Occipital lobe (tissue), 1 donor: ENCODE measurements at regions not wholly inside any gene's neighbourhood (a gene's known extent, or its start where the extent isn't known, plus 50 kb on each side); places are given as distances from the start of the nearest gene placed in this dataset.

Source experiments
- DNase-seq: peaks from one replicate; lab custom pipeline; 2025; lab: John Stamatoyannopoulos, UW

DNA sequence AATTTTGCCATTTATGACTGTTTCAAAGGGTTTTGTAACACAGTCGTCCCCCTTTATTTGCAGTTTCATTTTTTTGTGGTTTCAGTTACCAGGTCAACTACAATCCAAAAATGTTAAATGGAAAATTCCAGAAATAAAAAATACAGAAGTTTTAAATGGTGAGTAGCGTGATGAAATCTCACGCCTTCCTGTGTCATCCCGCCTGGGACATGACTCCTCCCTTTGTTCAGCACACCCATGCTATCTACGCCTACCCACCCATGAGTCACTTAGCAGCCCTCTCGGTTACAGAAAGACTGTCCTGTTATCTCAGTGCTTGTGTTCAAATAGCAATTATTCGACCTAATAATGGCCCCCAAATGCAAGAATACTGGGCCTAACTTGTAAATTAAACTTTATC lies 765.3 kb upstream of the ADAMTS16 start:
- no peak for DNase-seq

DNA sequence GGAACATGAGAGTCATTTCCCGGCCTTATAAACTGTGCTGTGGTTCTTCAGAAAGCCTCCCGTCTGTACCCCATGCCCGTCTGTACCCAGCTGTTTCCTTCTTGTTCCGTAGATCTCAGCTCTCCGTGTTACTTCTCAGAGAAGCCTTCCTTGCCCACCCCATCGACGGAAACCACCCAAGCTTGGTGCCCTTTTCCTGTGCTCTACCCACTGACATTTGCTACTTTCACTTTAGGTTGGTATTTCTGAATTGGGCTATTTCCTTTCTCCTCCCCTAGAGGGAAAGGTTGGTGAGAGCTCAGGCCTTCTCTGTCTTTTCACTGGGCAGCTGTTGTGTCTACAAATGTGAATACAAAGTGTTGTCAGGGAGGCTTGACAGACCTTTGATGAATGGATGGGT lies 764.5 kb upstream of the ADAMTS16 start:
- no peak for DNase-seq

DNA sequence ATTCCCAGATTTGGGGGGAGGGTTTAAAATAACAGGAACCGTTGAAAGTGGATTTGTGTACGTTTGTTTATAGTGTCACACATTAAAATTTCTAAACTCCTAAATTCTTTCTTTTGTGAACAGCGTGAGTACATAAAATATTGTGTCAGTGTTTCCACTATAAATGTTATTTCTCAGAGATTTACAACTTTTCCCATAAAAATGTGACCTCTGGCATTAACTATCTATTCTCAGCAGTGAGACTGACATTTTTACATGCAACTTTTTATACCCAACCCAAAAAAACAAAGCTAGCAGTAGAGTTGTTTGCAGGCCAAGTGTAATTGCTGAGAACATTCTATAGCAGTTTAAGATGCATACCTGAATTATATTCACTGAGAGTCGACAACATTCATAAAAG lies 757.0 kb upstream of the ADAMTS16 start:
- DNase-seq: no peak

DNA sequence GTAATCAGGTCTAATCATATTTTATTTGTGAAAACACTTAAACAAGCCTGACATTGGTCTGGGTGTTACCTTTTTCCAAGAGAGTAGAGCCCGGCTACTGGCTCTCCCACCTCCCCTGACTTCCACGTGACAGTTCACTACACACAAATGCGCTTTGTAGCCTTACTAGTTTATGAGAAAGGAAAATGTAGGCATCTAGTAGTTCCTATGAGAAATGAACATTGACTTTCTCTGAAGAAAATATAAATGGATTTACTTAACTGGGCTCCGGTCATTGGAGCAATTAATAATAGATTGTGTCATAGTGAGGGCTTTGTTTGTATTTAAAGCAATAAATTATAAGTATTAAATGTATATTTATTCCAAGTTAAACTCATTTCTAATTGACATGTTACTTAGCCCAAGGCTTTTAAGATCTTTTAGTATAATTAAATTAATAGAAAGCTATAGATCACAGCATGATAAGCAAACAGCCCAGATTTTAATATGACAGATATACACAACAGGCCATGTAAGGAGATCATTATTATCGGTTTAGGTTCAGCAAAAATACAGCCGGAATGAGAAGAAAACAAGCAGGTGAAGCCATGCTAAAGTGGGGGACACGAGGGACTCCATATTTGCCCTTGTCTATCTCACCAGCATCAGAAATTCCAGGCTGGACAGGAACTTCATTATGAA lies 756.5 kb upstream of the ADAMTS16 start:
- no peak for DNase-seq

DNA sequence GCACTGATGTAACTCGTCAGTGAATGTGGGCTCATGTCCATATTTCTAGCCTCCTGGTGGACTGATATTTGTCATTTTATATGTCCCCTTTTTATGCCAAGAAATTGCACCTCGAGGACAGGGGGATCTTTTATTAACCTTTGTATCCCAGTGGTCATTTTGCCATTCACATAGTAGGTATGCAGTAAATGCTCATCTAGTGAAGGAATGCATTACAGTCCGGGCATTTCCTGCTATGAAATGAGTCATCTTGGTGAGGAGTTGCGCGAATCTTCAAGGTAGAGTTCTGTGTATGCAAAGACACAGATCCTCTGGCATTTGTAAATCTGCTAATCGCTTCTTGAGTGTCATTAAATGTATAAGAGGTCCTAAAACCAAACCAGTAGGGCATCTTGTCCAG lies 755.5 kb upstream of the ADAMTS16 start:
- DNase-seq: no peak

DNA sequence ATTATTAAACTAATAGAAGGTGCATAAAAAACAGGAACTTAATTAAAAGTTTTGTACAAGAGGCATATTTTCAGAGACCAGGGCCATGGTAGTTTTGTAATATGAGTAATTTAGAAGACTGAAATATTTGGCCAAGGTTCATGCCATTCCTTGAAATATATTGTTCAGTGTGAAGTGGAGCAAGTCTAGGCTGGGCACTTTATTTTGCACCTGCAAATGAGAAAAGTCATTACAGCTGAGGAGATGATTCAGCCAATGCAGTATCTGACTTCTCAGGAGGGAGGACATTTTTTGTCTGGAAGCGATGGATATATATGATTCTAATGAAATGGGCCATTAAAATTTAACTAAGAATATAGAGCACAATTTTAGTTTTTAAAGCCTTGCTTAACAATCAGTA lies 754.0 kb upstream of the ADAMTS16 start:
- no peak for DNase-seq

DNA sequence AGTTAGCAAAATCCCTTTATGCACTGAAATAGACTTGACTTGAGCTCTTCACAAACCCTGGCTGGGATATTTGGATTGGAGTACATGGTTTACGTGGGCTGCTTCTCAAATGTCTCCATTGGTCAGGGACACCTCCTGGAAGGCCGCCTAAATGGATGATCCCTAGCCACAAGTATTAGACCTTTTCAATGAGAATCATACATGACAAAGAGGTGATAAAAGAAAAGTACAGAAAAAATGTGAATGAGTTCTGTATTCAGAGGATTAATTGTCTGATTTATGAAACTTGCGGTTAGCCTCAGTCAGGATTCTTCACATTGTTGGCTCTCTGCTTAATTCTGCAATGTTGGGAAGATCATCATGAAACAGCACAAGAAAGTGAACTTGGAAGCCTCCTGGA lies 752.8 kb upstream of the ADAMTS16 start:
- no peak for DNase-seq

DNA sequence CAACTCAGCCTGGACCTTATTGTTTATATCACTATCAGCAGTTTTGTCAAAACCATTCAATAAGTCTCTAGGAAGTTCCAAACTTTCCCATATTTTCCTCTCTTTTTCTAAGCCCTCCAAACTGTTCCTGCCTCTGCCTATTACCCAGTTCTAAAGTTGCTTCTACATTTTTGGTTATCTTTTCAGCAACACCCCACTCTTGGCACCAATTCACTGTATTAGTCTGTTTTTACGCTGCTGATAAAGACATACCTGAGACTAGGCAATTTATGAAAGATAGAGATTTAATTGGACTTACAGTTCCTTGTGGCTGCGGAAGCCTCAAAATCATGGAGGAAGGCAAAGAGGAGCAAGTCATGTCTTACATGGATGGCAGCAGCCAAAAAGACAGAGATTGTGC lies 744.4 kb upstream of the ADAMTS16 start:
- no peak for DNase-seq

DNA sequence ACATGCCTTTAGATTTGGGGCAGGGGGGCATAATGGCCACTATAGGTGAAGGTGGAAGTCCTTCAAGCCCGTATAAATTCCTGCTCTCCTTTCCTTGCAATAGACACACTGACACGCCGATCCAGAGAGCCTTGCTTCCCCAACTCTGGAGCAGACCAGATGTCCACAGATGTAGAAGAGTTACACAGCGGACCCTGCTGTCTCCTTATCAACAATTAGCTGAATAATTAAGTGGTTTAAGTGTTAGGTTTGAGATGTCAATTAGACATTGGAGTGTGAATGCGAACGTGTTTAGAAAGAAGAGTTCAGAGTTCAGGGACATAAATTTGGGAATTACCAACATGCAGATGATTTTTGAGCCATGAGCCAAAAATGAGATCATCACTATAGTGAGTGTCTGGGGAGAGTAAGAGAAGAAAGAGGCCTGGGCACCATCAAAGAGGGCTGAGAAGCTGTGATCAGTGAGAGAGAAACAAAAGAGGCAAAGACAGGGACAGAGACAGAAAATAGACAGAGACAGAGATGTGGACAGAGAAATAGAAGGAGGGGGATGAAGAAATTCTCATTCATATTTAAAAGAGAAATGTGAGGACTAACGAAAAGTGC lies 734.4 kb upstream of the ADAMTS16 start:
- no peak for DNase-seq

DNA sequence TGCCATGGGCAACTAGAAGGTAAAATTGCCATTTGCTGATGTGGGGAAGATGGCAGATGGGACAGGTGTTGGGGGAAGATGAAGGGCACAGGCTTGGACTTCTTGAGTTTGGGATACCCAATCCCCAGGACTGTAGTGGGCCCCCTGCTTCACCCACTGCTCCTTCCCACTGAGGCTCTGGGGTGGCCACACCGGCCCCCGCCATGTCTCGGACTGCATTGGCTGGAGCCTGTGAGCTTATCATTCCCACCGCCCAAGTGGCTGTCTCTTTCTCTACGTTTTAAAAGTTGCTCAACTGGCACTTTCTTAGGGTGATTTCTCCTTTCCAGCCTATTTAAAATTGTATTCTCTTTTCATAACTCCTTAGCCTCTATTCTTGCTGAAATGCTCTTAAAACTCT lies 730.0 kb upstream of the ADAMTS16 start:
- no peak for DNase-seq

DNA sequence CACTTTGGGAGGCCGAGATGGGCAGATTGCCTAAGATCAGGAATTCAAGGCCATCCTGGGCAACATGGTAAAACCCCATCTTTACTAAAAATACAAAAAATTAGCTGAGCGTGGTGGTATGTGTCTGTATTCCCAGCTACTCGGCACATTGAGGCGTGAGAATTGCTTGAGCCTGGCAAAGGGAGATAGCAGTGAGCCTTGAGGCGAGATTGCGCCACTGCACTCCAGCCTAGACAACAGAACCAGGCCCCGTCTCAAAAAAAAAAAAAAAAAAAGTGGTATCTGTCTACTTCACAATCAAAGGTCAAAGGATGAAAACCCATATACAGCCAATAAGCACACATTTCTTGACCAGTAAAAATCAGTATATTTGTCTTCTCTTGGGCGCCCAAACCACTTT lies 728.5 kb upstream of the ADAMTS16 start:
- DNase-seq: no peak

DNA sequence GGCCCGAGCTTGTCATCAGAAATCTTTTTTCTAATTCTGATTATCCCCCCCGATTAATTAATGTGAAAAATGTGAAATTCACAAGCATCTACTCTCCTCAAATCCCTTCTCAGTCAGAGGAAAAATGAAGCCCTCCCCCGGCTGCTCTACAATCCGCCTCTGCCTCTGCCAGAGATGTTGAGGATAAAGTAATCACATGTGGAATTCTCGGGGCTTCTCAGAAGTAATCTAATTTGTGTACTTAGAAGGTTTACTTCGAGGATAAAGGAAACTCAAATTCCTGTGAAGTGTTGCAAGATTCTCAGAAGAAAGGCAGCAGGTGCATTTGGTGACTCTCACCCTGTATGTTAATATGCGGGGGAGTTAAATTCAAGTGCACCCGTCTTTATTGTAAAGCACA lies 726.1 kb upstream of the ADAMTS16 start:
- no peak for DNase-seq

DNA sequence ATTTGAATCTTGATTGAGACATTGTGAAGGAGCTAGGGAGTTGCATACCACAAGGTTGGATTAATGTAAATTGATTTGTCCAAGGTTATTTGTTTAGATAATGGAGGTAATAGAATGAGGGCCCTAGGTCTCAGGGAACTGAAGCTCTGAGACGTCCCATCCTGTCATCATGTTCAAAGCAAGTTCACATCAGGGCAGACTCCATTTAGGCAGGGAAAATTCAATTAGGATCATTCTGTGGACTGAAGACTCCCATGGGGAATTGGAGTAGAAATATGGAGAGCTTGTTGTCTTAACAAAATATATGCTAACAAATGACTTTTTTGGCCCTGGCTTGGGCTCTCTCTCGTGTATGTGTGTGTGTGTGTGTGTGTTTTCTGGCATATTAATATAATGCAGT lies 722.0 kb upstream of the ADAMTS16 start:
- DNase-seq: no peak

DNA sequence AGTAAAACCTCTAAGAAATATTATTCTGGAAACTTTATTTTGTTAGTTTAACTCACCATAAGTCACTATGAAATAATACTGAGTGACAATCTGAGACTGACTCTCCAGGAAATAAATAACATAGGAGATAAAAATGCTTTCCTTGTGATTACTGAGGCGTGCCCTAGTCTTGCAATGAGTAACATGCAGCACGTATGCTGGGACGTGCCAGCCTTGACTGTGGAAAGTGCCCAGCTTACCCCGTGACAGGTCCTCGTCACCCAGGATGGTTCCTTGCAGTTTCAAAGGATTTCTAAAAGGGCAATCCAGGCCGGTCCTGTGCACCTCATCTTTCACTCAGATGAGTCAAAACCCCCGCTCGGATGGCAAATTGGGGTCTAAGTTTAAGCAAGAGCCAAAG lies 720.8 kb upstream of the ADAMTS16 start:
- no peak for DNase-seq

DNA sequence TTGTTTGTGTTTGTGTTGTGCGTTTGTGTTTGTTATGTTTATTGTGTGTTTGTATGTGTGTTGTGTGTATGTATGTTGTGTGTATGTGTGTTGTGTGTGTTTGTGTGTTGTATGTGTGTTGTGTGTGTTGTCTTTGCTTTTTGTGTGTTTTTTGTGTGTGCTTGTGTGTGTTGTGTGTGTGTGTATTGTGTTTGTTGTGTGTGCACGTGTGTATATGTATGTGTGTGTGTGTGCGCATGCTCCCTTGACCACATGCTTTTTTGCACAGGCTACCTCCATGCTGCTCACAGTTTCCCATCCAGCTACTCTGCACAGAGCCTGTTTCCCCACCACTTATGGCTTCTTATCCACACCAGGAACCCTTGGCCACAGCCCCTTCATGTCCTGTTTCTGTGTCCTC lies 720.0 kb upstream of the ADAMTS16 start:
- no peak for DNase-seq

DNA sequence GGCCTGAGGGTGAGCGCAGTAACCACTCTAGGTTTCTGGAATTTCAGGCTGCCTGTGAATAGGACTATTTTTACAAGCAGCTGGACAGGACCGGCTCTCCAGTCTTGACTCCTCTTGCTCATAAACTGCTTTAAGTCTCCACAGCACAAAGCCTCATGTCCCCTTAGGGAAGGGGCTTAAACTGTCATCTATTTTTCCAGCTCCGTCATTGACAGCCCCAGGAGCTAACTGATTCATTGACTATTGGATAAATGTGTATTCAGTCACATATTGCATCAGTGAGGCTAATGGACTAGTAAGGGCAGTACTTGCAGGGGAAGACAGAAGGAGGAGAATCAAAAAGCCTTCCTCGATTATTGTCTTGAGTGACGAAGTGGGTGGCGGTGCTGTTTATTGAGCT lies 719.4 kb upstream of the ADAMTS16 start:
- DNase-seq: no peak

DNA sequence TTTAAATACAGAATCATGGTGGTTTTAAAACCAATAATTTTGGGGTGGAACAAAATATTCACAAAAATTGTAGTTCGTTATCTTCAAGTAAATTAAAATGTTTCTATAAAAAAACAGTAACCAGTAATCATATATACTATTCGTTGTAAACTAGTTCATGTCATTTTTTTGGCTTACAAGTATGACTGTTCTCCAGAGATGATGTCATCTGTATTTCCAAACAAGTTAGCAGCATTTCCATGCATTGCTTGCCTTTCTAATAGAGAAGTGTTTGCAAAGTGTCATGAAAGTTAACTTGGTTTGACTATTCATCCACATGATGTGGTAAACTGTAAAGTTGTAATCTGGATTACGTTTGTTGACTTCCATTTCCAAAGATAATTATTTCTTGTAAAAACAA lies 717.9 kb upstream of the ADAMTS16 start:
- no peak for DNase-seq

DNA sequence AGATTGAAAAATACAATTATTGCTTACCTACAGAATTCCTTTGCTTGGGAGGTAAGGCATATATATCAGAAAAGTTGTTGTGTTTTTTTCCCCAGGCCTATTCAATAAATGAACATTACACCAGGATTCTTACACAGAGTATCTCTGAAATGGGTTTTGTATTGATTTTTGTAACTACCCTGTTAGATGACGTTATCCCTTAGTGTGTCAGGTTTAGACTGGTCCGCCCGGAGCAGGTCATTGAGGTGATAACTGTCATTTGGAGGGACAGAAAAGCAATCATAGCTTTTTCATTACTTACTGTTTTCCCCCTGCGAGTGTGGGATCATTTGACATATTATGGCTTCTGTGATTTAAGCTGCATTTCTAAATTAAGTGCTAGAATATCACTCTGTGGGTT lies 715.2 kb upstream of the ADAMTS16 start:
- DNase-seq: no peak

DNA sequence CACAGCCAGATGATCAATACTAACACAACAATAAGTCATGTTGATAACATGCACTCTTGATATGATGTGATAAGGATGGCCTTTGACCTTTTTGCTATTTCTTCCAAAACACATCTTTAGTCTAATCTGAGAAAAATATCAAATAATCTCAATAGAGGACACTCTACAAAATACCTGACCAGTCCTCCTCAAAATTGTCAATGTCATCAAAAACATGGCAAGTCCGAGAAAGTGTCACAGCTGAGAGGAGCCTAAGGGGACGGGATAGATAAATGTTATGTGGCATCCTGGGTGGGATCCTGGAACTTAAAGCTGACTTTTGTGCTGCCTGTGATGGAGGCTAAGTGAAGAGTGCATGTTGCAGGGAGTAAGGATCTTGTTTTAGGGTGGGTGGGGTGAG lies 699.6 kb upstream of the ADAMTS16 start:
- DNase-seq: no peak

DNA sequence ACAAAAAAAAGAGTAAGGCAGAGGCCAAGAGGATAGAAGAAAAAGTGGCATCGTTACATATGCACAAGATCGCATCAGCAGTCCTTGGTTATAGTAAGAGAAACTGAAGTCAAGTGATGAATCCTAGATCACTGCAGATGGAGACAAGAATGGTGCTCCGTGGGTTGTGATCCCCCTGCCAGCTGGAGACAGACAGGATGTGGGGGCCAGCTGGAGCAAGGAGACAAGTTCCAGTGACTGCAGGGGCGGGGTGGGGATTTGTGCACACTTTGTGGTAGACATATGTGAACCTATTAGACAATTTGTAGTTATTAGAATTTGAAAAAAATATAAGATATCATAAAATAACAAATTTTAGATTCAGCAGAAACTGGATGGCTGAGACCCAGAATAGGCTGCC lies 697.9 kb upstream of the ADAMTS16 start:
- no peak for DNase-seq

DNA sequence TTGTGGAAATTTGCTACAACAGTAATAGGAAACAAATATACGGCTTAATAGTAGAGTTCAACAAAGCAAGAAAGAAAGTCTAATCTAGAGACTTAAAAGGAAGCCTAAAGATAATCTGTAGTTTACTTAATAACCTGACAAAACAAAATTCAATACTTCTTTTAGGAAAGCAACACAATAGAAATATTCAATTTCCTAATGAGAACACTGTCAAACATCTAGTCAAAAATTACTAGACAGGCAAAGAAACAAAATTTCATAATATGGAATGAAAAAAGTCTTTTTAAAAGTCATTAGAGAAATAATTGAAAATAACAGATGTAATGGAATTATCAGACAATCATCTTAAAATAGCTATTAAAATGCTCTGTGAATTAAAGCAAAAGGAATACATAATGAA lies 692.5 kb upstream of the ADAMTS16 start:
- DNase-seq: no peak

DNA sequence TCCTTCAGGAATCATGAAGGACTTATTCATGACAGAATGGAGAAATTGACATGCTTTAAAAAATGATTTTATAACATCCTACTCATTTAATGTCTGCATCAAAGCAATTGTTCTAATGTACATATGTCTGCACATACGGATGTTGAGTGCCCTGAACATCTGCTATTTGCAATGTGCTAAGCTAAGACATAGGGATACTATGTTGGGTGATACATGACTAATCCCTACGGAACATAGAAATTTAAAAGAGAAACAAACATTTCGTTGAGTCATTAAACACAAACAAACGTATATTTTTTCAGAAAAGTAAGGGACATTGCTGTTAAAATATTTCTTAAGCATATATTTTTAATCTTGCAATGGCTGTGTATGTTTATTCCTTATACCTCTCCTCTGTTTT lies 686.5 kb upstream of the ADAMTS16 start:
- DNase-seq: no peak

DNA sequence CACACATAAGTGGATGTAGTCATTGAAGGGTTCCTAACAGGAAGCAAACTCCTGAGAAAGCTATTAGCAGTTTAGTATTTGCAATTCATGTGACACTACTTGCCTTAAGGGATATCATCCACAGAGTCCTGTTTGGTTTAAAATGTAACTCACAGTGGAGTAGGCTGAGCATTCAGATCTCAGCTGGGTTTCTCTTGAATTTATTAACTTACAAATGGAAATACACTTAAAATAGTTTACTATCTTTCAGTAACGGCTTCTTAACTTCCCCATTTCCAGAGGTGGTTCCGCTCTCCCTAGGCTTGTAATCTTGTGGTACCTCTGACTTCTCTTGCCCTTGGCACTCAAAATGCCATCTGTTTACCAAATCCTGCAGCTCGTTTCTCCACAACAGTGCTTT lies 660.7 kb upstream of the ADAMTS16 start:
- no peak for DNase-seq
